K562 (cell line): ENCODE measurements at regions not wholly inside any gene's neighbourhood (a gene's known extent, or its start where the extent isn't known, plus 50 kb on each side); places are given as distances from the start of the nearest gene placed in this dataset.
A peak's percentile ranks its signal among the peaks of the same experiment; 100 is the strongest.

Experiments
- ATAC-seq: fragments of 200-7000 bp; cut with Tn5 transposase; 3 replicates; pipeline ENCODE4 v1.9.1; 2020; ENCODE audit warnings: moderate library complexity
- BruUV-seq: library from RNA; stranded (reverse); fragments of 400-500 nt; replicated peaks from 2 replicates; lab custom pipeline; 2021; lab: Mats Ljungman, UMichigan
- CTCF ChIA-PET: fragments of 300-600 bp; formaldehyde crosslinking; extraction: SDS; loops from one replicate; lab custom pipeline; 2021; ENCODE audit warnings: low intra/inter-chr PET ratio; lab: Yijun Ruan, JAX
- POLR2A ChIA-PET: fragments of 300-600, 350-650 bp; sonication (Branson Sonifier 250); formaldehyde crosslinking; extraction: SDS; loops from one replicate; lab custom pipeline; 2021; ENCODE audit warnings: antibody characterized with exemption, inconsistent platforms; lab: Yijun Ruan, JAX
- DNase-seq, 4 experiments: peaks; one replicate each; pipeline versions ENCODE4 v3.0.0 to v3.0.0-alpha.2; 2011 to 2018; ENCODE audit warnings: low spot score in 3 of 4, mixed read lengths in 3 of 4; ENCODE audit errors: extremely low read depth in 1 of 4
- FAIRE-seq: peaks from 2 replicates; lab custom pipeline; 2011; peaks lifted over from hg19 to GRCh38; lab: Jason Lieb, UNC
- H2AFZ ChIP-seq: 2 replicates; pipeline ENCODE4 v1.6.0; 2011; ENCODE audit warnings: low read depth, low read length, control low read depth, inconsistent platforms
- H3K27ac ChIP-seq: fragments of 200-600 bp; 3 replicates; pipeline ENCODE4 v1.8.0; 2011; ENCODE audit warnings: low read depth, mild to moderate bottlenecking, control low read depth, inconsistent platforms, low read length, moderate library complexity, mixed read lengths; ENCODE audit errors: extremely low read depth
- H3K27me3 ChIP-seq, 2 experiments: fragments of 300-600 bp in 1 of 2; 2 replicates in 1 of 2; 3 replicates in 1 of 2; pipeline versions ENCODE4 v1.6.0 to v1.8.0; 2011; ENCODE audit warnings: inconsistent platforms in 2 of 2, low read length in 2 of 2, mild to moderate bottlenecking in 1 of 2, mixed read lengths in 1 of 2, moderate library complexity in 1 of 2; ENCODE audit not compliant: control insufficient read depth in 2 of 2, insufficient read depth in 2 of 2
- H3K36me3 ChIP-seq: fragments of 300-600 bp; 3 replicates; pipeline ENCODE4 v1.8.0; 2011; ENCODE audit warnings: mild to moderate bottlenecking, low read length, inconsistent platforms; ENCODE audit not compliant: control insufficient read depth, insufficient read depth
- H3K4me1 ChIP-seq, 2 experiments: fragments of 200-600 bp in 1 of 2; replicated peaks in 1 of 2; 2 replicates in 1 of 2; 3 replicates in 1 of 2; pipeline versions ENCODE4 v1.5.1 to v1.8.0; 2011; ENCODE audit warnings: inconsistent platforms in 2 of 2, low read length in 2 of 2, mild to moderate bottlenecking in 1 of 2, mixed read lengths in 1 of 2, moderate library complexity in 1 of 2; ENCODE audit not compliant: control insufficient read depth in 2 of 2, insufficient read depth in 2 of 2
- H3K4me2 ChIP-seq: 2 replicates; pipeline ENCODE4 v1.6.1; 2011; ENCODE audit warnings: low read length, control low read depth, inconsistent platforms, mixed read lengths; ENCODE audit not compliant: insufficient read depth
- H3K4me3 ChIP-seq: fragments of 200-600 bp; sonication (generic), shearing (Covaris generic); 2 replicates; pipeline ENCODE4 v1.5.1; 2016; ENCODE audit warnings: control low read depth, inconsistent platforms
- H3K79me2 ChIP-seq: fragments of 200-600 bp; 3 replicates; pipeline ENCODE4 v1.8.0; 2011; ENCODE audit warnings: low read length, inconsistent platforms; ENCODE audit not compliant: control insufficient read depth, insufficient read depth
- H3K9ac ChIP-seq, 2 experiments: 2 replicates each; pipeline versions ENCODE4 v1.6.0 to v1.6.1; 2011; ENCODE audit warnings: low read depth in 2 of 2, low read length in 2 of 2, control low read depth in 1 of 2, inconsistent platforms in 1 of 2, mild to moderate bottlenecking in 1 of 2, mixed read lengths in 1 of 2; ENCODE audit not compliant: insufficient read depth in 1 of 2
- H3K9me1 ChIP-seq: one replicate; pipeline ENCODE4 v1.6.0; 2011; ENCODE audit warnings: inconsistent platforms, mild to moderate bottlenecking, low read length, moderate library complexity; ENCODE audit not compliant: control insufficient read depth, insufficient read depth
- H3K9me3 ChIP-seq: replicated peaks from 2 replicates; pipeline ENCODE4 v1.5.1; 2011; ENCODE audit warnings: low read depth, low read length, inconsistent platforms; ENCODE audit not compliant: control insufficient read depth, insufficient read depth
- H4K20me1 ChIP-seq: replicated peaks from 2 replicates; pipeline ENCODE4 v1.6.1; 2011; ENCODE audit warnings: low read length, inconsistent platforms, mixed read lengths; ENCODE audit not compliant: control insufficient read depth, insufficient read depth
- C11orf30 ChIP-seq: fragments of 450-650 bp; IDR thresholded peaks from 2 replicates; pipeline ENCODE4 v1.6.1; 2016; ENCODE audit warnings: low read depth, mild to moderate bottlenecking
- FOXP1 ChIP-seq: sonication (generic); formaldehyde crosslinking; IDR thresholded peaks from 2 replicates; pipeline ENCODE4 v1.8.0; 2022; ENCODE audit warnings: mild to moderate bottlenecking, missing genetic modification reagents
- HDAC3 ChIP-seq: fragments of 450-650 bp; IDR thresholded peaks from 2 replicates; pipeline ENCODE4 v1.6.1; 2018; ENCODE audit warnings: borderline replicate concordance, mild to moderate bottlenecking, moderate library complexity; ENCODE audit not compliant: partially characterized antibody
- IRF1 ChIP-seq: sonication (generic); formaldehyde crosslinking; IDR thresholded peaks from 2 replicates; pipeline ENCODE4 v1.8.0; 2022; ENCODE audit warnings: missing genetic modification reagents, mild to moderate bottlenecking, borderline replicate concordance
- KAT7 ChIP-seq: sonication (generic); formaldehyde crosslinking; IDR thresholded peaks from 2 replicates; pipeline ENCODE4 v1.8.0; 2022; ENCODE audit warnings: missing genetic modification reagents, mild to moderate bottlenecking, borderline replicate concordance
- KHSRP ChIP-seq: fragments of 450-650 bp; IDR thresholded peaks from 2 replicates; pipeline ENCODE4 v1.6.1; 2017
- SMC3 ChIP-seq: conservative IDR thresholded peaks from 2 replicates; pipeline ENCODE4 v1.6.1; 2011; ENCODE audit warnings: low read depth, low read length, improper control_type of control experiment; ENCODE audit not compliant: insufficient read depth
- ZNF316 ChIP-seq: fragments of 450-650 bp; IDR thresholded peaks from 2 replicates; pipeline ENCODE4 v1.6.1; 2016
- ZNF41 ChIP-seq: fragments of 250-450 bp; sonication (Bioruptor Pico); conservative IDR thresholded peaks from 2 replicates; pipeline ENCODE4 v1.4.0; 2020; ENCODE audit warnings: mild to moderate bottlenecking
- whole genome bisulfite sequencing: fragments of 100-300 bp; shearing (Covaris generic); methylation state at CpG from one replicate; pipeline ENCODE4 v1.1.6; 2016; ENCODE audit warnings: low coverage, mixed read lengths; ENCODE audit not compliant: insufficient coverage; ENCODE audit errors: missing lambda C conversion rate; 5-methylcytosine and 5-hydroxymethylcytosine counted together
- in situ Hi-C: fragments of 300-500 bp; cut with MboI; formaldehyde crosslinking; loops from 4 replicates; pipeline ENCODE4 v1.15.0; 2018; ENCODE audit warnings: inconsistent platforms, mixed read lengths
- intact Hi-C: fragments of 100-400 bp; cut with micrococcal nuclease; formaldehyde crosslinking; loops from 2 replicates; pipeline ENCODE4 v1.14.2; 2022

DNA sequence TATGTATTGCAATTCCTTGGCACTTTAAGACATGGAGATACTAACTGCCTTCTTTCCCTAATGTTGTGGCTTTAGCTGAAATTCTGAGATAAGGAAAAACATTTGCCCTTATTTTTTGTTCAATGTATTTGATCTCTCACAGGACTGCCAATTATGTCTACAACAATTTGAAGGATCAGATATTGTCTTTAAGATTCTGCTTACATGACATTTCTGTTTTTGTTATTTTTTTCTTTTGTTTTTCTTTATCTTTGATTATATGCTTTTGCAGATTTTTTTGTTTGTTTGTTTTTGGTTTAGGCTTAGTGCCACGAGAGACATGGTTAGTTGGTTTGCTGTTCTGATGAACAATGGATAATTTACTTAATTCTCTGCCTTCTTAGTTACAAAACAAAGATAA is 303.3 kb downstream of the TECRL start:
- no peak for FAIRE-seq
- intact Hi-C loops (no loop called here), in situ Hi-C loops (no loop called here)
- no peak for ATAC-seq
- Histone ChIP-seq H3K27me3 (no peaks in the 10 kb centered on the region), H3K4me2 (no peak overlapping the region), H3K27ac (no peak overlapping the region), H4K20me1 (no peaks in the 10 kb centered on the region), H3K9me1 (no peaks in the 10 kb centered on the region), H2AFZ (no peak overlapping the region), H3K36me3 (no peaks in the 10 kb centered on the region), H3K9ac (no peak overlapping the region), H3K4me3 (no peak overlapping the region), H3K79me2 (no peaks in the 10 kb centered on the region), H3K9me3 (no peaks in the 10 kb centered on the region), H3K4me1 (no peaks in the 10 kb centered on the region)
- WGBS: 0% methylated on average over 1 of the region's 1 CpG
- POLR2A ChIA-PET: no interaction called here
- TF ChIP-seq ZNF316 (peak; percentile 72), IRF1 (no peak), FOXP1 (CRISPR knock-in tag) (no peak), KAT7 (CRISPR knock-in tag) (no peak), ZNF41 (CRISPR knock-in tag) (no peak), C11orf30 (peak; percentile 31; the same call in 1 of the 2 replicates), KHSRP (no peak), HDAC3 (no peak), SMC3 (no peak)
- no TSS peak for BruUV-seq
- CTCF ChIA-PET: no interaction called here
- DNase-seq: no peak
